H4 (cell line): ENCODE measurements at regions not wholly inside any gene's neighbourhood (a gene's known extent, or its start where the extent isn't known, plus 50 kb on each side); places are given as distances from the start of the nearest gene placed in this dataset.

ENCODE experiments used
- DNase-seq: peaks from one replicate; pipeline ENCODE4 v3.0.0-alpha.2; 2015; ENCODE audit warnings: low spot score

- DNase-seq = no peak
Observed at GRCh38 chr19:16022681-16023080, 53.6 kb upstream of the TPM4 start.

- DNase-seq = no peak
Observed at GRCh38 chr19:16023146-16023915, 53.0 kb upstream of the TPM4 start.

GRCh38 chr19:16024266-16025107, 51.8 kb upstream of the TPM4 start:
- DNase-seq = no peak

- DNase-seq = peak; percentile 72
Observed at GRCh38 chr19:16025108-16026101, 50.9 kb upstream of the TPM4 start.

GRCh38 chr19:16026131-16026530, 50.2 kb upstream of the TPM4 start:
- no peak for DNase-seq
